ENCODE measurements at regions not wholly inside any gene's neighbourhood (a gene's known extent, or its start where the extent isn't known, plus 50 kb on each side); places are given as distances from the start of the nearest gene placed in this dataset.

- DNase-seq (ENCODE audit: low spot score) (no peak), ATAC-seq (ENCODE audit: insufficient number of reproducible peaks, low FRiP score, low read depth) (no peak)
- no peaks in the 10 kb centered on the region for H3K27me3 ChIP-seq (replicated peaks; ENCODE audit: insufficient read depth)
- H3K36me3 ChIP-seq = no peaks in the 10 kb centered on the region
- H3K4me1 ChIP-seq (ENCODE audit: control insufficient read depth in 1 of 2, low read depth in 2 of 2) = no peaks in the 10 kb centered on the region
- no peak overlapping the region for H3K27ac ChIP-seq
- TF ChIP-seq CTCF (IDR thresholded peaks at IDR 0.05) = no peak
- H3K9me3 ChIP-seq = no peaks in the 10 kb centered on the region
- no peak overlapping the region for H3K4me3 ChIP-seq
Measured at GRCh38 chr14:53493860-53494259, 340.7 kb upstream of the DDHD1 start.

- ATAC-seq (ENCODE audit: insufficient number of reproducible peaks, low FRiP score, low read depth) (no peak), DNase-seq (ENCODE audit: low spot score) (no peak)
- Histone ChIP-seq H3K27me3 (replicated peaks; ENCODE audit: insufficient read depth) (no peaks in the 10 kb centered on the region), H3K4me1 (ENCODE audit: control insufficient read depth in 1 of 2, low read depth in 2 of 2) (no peaks in the 10 kb centered on the region), H3K9me3 (no peaks in the 10 kb centered on the region), H3K4me3 (no peak overlapping the region), H3K36me3 (no peaks in the 10 kb centered on the region), H3K27ac (no peak overlapping the region)
- no peak for TF ChIP-seq CTCF (IDR thresholded peaks at IDR 0.05)
Measured at GRCh38 chr14:53493320-53493719, 340.2 kb upstream of the DDHD1 start.

GRCh38 chr14:53491884-53492277 is 338.8 kb upstream of the DDHD1 start:
- no peak for ATAC-seq (ENCODE audit: insufficient number of reproducible peaks, low FRiP score, low read depth)
- no peak for TF ChIP-seq CTCF (IDR thresholded peaks at IDR 0.05)
- Histone ChIP-seq H3K4me1 (ENCODE audit: control insufficient read depth in 1 of 2, low read depth in 2 of 2) (no peaks in the 10 kb centered on the region), H3K27me3 (replicated peaks; ENCODE audit: insufficient read depth) (no peaks in the 10 kb centered on the region), H3K4me3 (no peak overlapping the region), H3K9me3 (no peaks in the 10 kb centered on the region), H3K36me3 (no peaks in the 10 kb centered on the region), H3K27ac (no peak overlapping the region)
- DNase-seq (ENCODE audit: low spot score) = no peak

GRCh38 chr14:53491256-53491883 is 338.2 kb upstream of the DDHD1 start:
- Histone ChIP-seq H3K27me3 (replicated peaks; ENCODE audit: insufficient read depth) (no peaks in the 10 kb centered on the region), H3K4me3 (no peak overlapping the region), H3K9me3 (no peaks in the 10 kb centered on the region), H3K27ac (no peak overlapping the region), H3K36me3 (no peaks in the 10 kb centered on the region), H3K4me1 (ENCODE audit: control insufficient read depth in 1 of 2, low read depth in 2 of 2) (no peaks in the 10 kb centered on the region)
- ATAC-seq (ENCODE audit: insufficient number of reproducible peaks, low FRiP score, low read depth) = no peak
- no peak for DNase-seq (ENCODE audit: low spot score)
- no peak for TF ChIP-seq CTCF (IDR thresholded peaks at IDR 0.05)

GRCh38 chr14:53478174-53478573 is 325.1 kb upstream of the DDHD1 start:
- Histone ChIP-seq H3K9me3 (peaks cover 6% of the 10 kb centered on the region), H3K4me1 (ENCODE audit: control insufficient read depth in 1 of 2, low read depth in 2 of 2) (no peaks in the 10 kb centered on the region), H3K36me3 (no peaks in the 10 kb centered on the region), H3K27ac (no peak overlapping the region), H3K27me3 (replicated peaks; ENCODE audit: insufficient read depth) (no peaks in the 10 kb centered on the region), H3K4me3 (no peak overlapping the region)
- TF ChIP-seq CTCF (IDR thresholded peaks at IDR 0.05) = no peak
- ATAC-seq (ENCODE audit: insufficient number of reproducible peaks, low FRiP score, low read depth) (no peak), DNase-seq (ENCODE audit: low spot score) (no peak)
